NCI-H460 (cell line): ENCODE measurements at regions not wholly inside any gene's neighbourhood (a gene's known extent, or its start where the extent isn't known, plus 50 kb on each side); places are given as distances from the start of the nearest gene placed in this dataset.
"Not testable (repeated sequence)": the region's sequence is repeated elsewhere in the genome, so short reads cannot be mapped to it uniquely, and the experiment has no call there.

Source experiments
- DNase-seq: peaks from one replicate; pipeline ENCODE4 v3.0.0-alpha.2; 2016; ENCODE audit warnings: low read depth; ENCODE audit errors: extremely low read depth

GRCh38 chr5:26009742-26010141, 1028.6 kb downstream of the CDH9 start:
- no peak for DNase-seq

GRCh38 chr5:26003966-26004365, 1034.4 kb downstream of the CDH9 start:
- DNase-seq, result no peak

- no peak for DNase-seq
Observed at GRCh38 chr5:25995209-25995608, 1043.2 kb downstream of the CDH9 start.

GRCh38 chr5:25993701-25994100, 1044.7 kb downstream of the CDH9 start:
- DNase-seq, result no peak

GRCh38 chr5:25991639-25992038, 1046.7 kb downstream of the CDH9 start:
- no peak for DNase-seq

GRCh38 chr5:25990771-25991170, 1047.6 kb downstream of the CDH9 start:
- no peak for DNase-seq

GRCh38 chr5:25979086-25979485, 1059.3 kb downstream of the CDH9 start:
- DNase-seq, result no peak

- DNase-seq, result no peak
Observed at GRCh38 chr5:25975885-25976284, 1062.5 kb downstream of the CDH9 start.

GRCh38 chr5:25974451-25974850, 1063.9 kb downstream of the CDH9 start:
- no peak for DNase-seq

GRCh38 chr5:25970906-25971489, 1067.4 kb downstream of the CDH9 start:
- no peak for DNase-seq

GRCh38 chr5:25969042-25969441, 1069.3 kb downstream of the CDH9 start:
- not testable (repeated sequence) for DNase-seq

- DNase-seq, result no peak
Observed at GRCh38 chr5:25964009-25964372, 1074.4 kb downstream of the CDH9 start.

- peak; percentile 61 for DNase-seq
Observed at GRCh38 chr5:25963251-25964008, 1075.0 kb downstream of the CDH9 start.

GRCh38 chr5:25955337-25955736, 1083.0 kb downstream of the CDH9 start:
- DNase-seq, result no peak

GRCh38 chr5:25950681-25951080, 1087.7 kb downstream of the CDH9 start:
- DNase-seq, result no peak

GRCh38 chr5:25948278-25948677, 1090.1 kb downstream of the CDH9 start:
- DNase-seq, result no peak

GRCh38 chr5:25944786-25945185, 1093.6 kb downstream of the CDH9 start:
- DNase-seq, result no peak

GRCh38 chr5:25909163-25909562, 1129.2 kb downstream of the CDH9 start:
- DNase-seq, result no peak

GRCh38 chr5:25905646-25906045, 1132.7 kb downstream of the CDH9 start:
- no peak for DNase-seq

- DNase-seq, result no peak
Observed at GRCh38 chr5:25892211-25892610, 1146.2 kb downstream of the CDH9 start.

GRCh38 chr5:25891691-25892090, 1146.7 kb downstream of the CDH9 start:
- no peak for DNase-seq

GRCh38 chr5:25881318-25882036, 1156.9 kb downstream of the CDH9 start:
- DNase-seq, result no peak
